ENCODE measurements at regions not wholly inside any gene's neighbourhood (a gene's known extent, or its start where the extent isn't known, plus 50 kb on each side); places are given as distances from the start of the nearest gene placed in this dataset.

DNA sequence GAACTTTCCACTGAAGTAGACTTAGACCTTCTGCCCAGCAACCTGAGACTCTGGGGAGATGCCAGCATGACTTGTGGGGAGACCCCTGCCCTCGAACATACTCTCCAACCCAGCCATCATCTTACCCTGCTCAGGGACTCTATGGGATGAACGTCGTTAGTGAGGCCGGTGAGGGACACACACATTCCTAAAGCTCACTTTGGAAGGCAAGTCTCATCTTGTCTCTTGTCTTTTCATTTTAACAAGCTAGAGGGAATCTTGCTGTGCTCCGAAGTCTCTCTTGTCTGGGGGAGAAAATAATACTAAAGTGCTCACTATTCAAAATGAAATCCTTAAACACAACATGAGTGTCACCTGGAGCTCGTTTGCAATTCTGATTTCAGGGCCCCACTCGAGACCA, 239.5 kb upstream of the HES1 start:
- TF ChIP-seq, protein P1, sequence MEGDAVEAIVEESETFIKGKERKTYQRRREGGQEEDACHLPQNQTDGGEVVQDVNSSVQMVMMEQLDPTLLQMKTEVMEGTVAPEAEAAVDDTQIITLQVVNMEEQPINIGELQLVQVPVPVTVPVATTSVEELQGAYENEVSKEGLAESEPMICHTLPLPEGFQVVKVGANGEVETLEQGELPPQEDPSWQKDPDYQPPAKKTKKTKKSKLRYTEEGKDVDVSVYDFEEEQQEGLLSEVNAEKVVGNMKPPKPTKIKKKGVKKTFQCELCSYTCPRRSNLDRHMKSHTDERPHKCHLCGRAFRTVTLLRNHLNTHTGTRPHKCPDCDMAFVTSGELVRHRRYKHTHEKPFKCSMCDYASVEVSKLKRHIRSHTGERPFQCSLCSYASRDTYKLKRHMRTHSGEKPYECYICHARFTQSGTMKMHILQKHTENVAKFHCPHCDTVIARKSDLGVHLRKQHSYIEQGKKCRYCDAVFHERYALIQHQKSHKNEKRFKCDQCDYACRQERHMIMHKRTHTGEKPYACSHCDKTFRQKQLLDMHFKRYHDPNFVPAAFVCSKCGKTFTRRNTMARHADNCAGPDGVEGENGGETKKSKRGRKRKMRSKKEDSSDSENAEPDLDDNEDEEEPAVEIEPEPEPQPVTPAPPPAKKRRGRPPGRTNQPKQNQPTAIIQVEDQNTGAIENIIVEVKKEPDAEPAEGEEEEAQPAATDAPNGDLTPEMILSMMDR (conservative IDR thresholded peaks at IDR 0.05; ENCODE audit: low read length) = no peak
- TF ChIP-seq EZH2phosphoT487 (IDR thresholded peaks at IDR 0.05; ENCODE audit: borderline replicate concordance) = no peak
